Mesenchymal stem cell (in vitro differentiated cells and primary cell): ENCODE measurements at regions not wholly inside any gene's neighbourhood (a gene's known extent, or its start where the extent isn't known, plus 50 kb on each side); places are given as distances from the start of the nearest gene placed in this dataset.

ENCODE experiments used
- DNase-seq: peaks from one replicate; pipeline ENCODE4 v3.0.0-alpha.2; 2013
- H2AFZ ChIP-seq: one replicate; pipeline ENCODE4 v1.6.1; 2013; ENCODE audit warnings: low read depth, mild to moderate bottlenecking, control low read depth, inconsistent platforms, low read length, moderate library complexity
- H2AK5ac ChIP-seq: 2 replicates; pipeline ENCODE4 v1.6.1; 2013; ENCODE audit warnings: low read length, moderate library complexity, mild to moderate bottlenecking, inconsistent platforms; ENCODE audit not compliant: severe bottlenecking
- H2BK120ac ChIP-seq: one replicate; pipeline ENCODE4 v1.6.1; 2013; ENCODE audit warnings: low read depth, mild to moderate bottlenecking, inconsistent platforms, low read length, moderate library complexity
- H2BK12ac ChIP-seq, 2 experiments: one replicate each; pipeline ENCODE4 v1.6.1; 2013; ENCODE audit warnings: inconsistent platforms in 2 of 2, low read length in 2 of 2, mild to moderate bottlenecking in 2 of 2, moderate library complexity in 2 of 2, control low read depth in 1 of 2
- H2BK15ac ChIP-seq: one replicate; pipeline ENCODE4 v1.6.1; 2013; ENCODE audit warnings: mild to moderate bottlenecking, low read depth, inconsistent platforms; ENCODE audit not compliant: poor library complexity, severe bottlenecking
- H2BK5ac ChIP-seq: 2 replicates; pipeline ENCODE4 v1.6.1; 2013; ENCODE audit warnings: low read depth, mild to moderate bottlenecking, low read length, control low read depth, inconsistent platforms; ENCODE audit not compliant: poor library complexity, severe bottlenecking
- H3K14ac ChIP-seq, 2 experiments: one replicate each; pipeline ENCODE4 v1.6.1; 2013; ENCODE audit warnings: inconsistent platforms in 2 of 2, low read length in 2 of 2, control low read depth in 1 of 2, mild to moderate bottlenecking in 1 of 2, moderate library complexity in 1 of 2
- H3K18ac ChIP-seq, 2 experiments: one replicate each; pipeline ENCODE4 v1.6.1; 2013; ENCODE audit warnings: inconsistent platforms in 2 of 2, low read length in 2 of 2, control low read depth in 1 of 2, low read depth in 1 of 2, mild to moderate bottlenecking in 1 of 2
- H3K23ac ChIP-seq, 2 experiments: one replicate each; pipeline ENCODE4 v1.6.1; 2013; ENCODE audit warnings: inconsistent platforms in 2 of 2, low read length in 2 of 2, mild to moderate bottlenecking in 2 of 2, moderate library complexity in 2 of 2, control low read depth in 1 of 2
- H3K27ac ChIP-seq: 2 replicates; pipeline ENCODE4 v1.5.1; 2013; ENCODE audit warnings: mild to moderate bottlenecking, moderate library complexity, low read length, control low read depth, inconsistent platforms; ENCODE audit not compliant: poor library complexity, severe bottlenecking
- H3K27me3 ChIP-seq, 2 experiments: 2 replicates each; pipeline versions ENCODE4 v1.6.1 to v1.7.0; 2013; ENCODE audit warnings: low read length in 2 of 2, mild to moderate bottlenecking in 2 of 2, moderate library complexity in 2 of 2, control low read depth in 1 of 2, inconsistent platforms in 1 of 2; ENCODE audit not compliant: control insufficient read depth in 1 of 2, insufficient read depth in 1 of 2
- H3K36me3 ChIP-seq, 2 experiments: 2 replicates each; pipeline versions ENCODE4 v1.6.1 to v1.7.0; 2013; ENCODE audit warnings: low read length in 2 of 2, control low read depth in 1 of 2, inconsistent platforms in 1 of 2, low read depth in 1 of 2, mild to moderate bottlenecking in 1 of 2; ENCODE audit not compliant: insufficient read depth in 2 of 2, control insufficient read depth in 1 of 2
- H3K4ac ChIP-seq, 2 experiments: one replicate each; pipeline ENCODE4 v1.6.1; 2013; ENCODE audit warnings: inconsistent platforms in 2 of 2, low read length in 2 of 2, mild to moderate bottlenecking in 2 of 2, moderate library complexity in 2 of 2, control low read depth in 1 of 2, low read depth in 1 of 2
- H3K4me1 ChIP-seq: 2 replicates; pipeline ENCODE4 v1.6.1; 2013; ENCODE audit warnings: low read depth, low read length, control low read depth; ENCODE audit not compliant: control insufficient read depth, insufficient read depth
- H3K4me2 ChIP-seq: 2 replicates; pipeline ENCODE4 v1.6.1; 2013; ENCODE audit warnings: low read length, mild to moderate bottlenecking, inconsistent platforms; ENCODE audit not compliant: poor library complexity, severe bottlenecking
- H3K4me3 ChIP-seq, 2 experiments: 2 replicates each; pipeline versions ENCODE4 v1.5.1 to v1.7.0; 2013; ENCODE audit warnings: low read length in 2 of 2, mild to moderate bottlenecking in 2 of 2, control low read depth in 1 of 2, low read depth in 1 of 2; ENCODE audit not compliant: insufficient read depth in 1 of 2
- H3K79me1 ChIP-seq: replicated peaks from 2 replicates; pipeline ENCODE4 v1.6.1; 2013; ENCODE audit warnings: mild to moderate bottlenecking, control low read depth, low read length, inconsistent platforms; ENCODE audit not compliant: poor library complexity, severe bottlenecking
- H3K9ac ChIP-seq: 2 replicates; pipeline ENCODE4 v1.7.0; 2013; ENCODE audit warnings: mild to moderate bottlenecking, low read length, moderate library complexity
- H3K9me3 ChIP-seq: 2 replicates; pipeline ENCODE4 v1.7.0; 2013; ENCODE audit warnings: mild to moderate bottlenecking, low read length; ENCODE audit not compliant: control insufficient read depth
- H4K8ac ChIP-seq: one replicate; pipeline ENCODE4 v1.6.1; 2013; ENCODE audit warnings: inconsistent platforms, mild to moderate bottlenecking, low read length, moderate library complexity
- H4K91ac ChIP-seq: one replicate; pipeline ENCODE4 v1.6.1; 2013; ENCODE audit warnings: mild to moderate bottlenecking, low read length, inconsistent platforms
- WGBS: methylation state at CpG from one replicate; pipeline ENCODE4 v1.1.7; 2013; ENCODE audit warnings: mixed read lengths; 5-methylcytosine and 5-hydroxymethylcytosine counted together

- 95% methylated on average over 5 of the region's 7 CpGs for WGBS
Measured at GRCh38 chr4:125010796-125011503, 298.4 kb upstream of the ANKRD50 start.

DNA sequence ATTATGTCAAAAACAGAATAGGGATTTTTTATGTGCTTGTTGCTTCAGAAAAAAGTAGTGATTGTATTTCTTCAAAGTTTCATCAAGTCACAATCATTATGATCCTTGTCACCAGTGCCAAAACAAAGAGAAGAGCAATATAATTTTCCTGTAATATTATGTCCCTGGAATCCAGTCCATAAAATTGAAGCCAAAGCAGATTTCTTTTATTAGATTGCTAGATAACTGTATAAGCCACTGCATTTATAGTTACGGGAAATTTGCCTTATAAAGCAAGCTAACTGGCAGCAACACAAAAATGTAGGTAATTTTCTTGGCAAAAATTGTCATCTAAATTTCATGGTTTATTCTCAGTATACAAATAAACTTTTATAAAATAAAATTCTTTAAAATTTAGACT lies 296.1 kb upstream of the ANKRD50 start:
- H2AK5ac ChIP-seq, result no peak overlapping the region

More at GRCh38 chr4:125010796-125011503, 298.4 kb upstream of the ANKRD50 start:
- Histone ChIP-seq H2AK5ac (no peak overlapping the region), H2AFZ (no peak overlapping the region), H3K27me3 (no peaks in the 10 kb centered on the region), H4K8ac (no peak overlapping the region), H2BK12ac (no peak overlapping the region), H3K18ac (no peak overlapping the region), H3K4me3 (no peak overlapping the region), H4K91ac (no peak overlapping the region), H3K9me3 (peaks cover 4% of the 10 kb centered on the region), H3K79me1 (no peaks in the 10 kb centered on the region), H3K36me3 (no peaks in the 10 kb centered on the region), H3K27ac (no peak overlapping the region), H2BK5ac (no peak overlapping the region), H2BK120ac (no peak overlapping the region), H3K9ac (no peak overlapping the region), H3K14ac (no peak overlapping the region), H3K4ac (no peak overlapping the region), H3K23ac (no peak overlapping the region), H3K4me2 (no peak overlapping the region), H3K4me1 (no peaks in the 10 kb centered on the region), H2BK15ac (no peak overlapping the region)
- no peak for DNase-seq

GRCh38 chr4:125004676-125005075 lies 292.1 kb upstream of the ANKRD50 start:
- Histone ChIP-seq H2AK5ac (no peak overlapping the region), H3K14ac (no peak overlapping the region), H3K27me3 (no peaks in the 10 kb centered on the region), H3K9ac (no peak overlapping the region), H2BK15ac (no peak overlapping the region), H3K4ac (no peak overlapping the region), H2BK120ac (no peak overlapping the region), H3K4me2 (no peak overlapping the region), H4K8ac (no peak overlapping the region), H2BK12ac (no peak overlapping the region), H3K79me1 (no peaks in the 10 kb centered on the region), H3K18ac (no peak overlapping the region), H2AFZ (no peak overlapping the region), H3K23ac (no peak overlapping the region), H3K9me3 (peaks cover 4% of the 10 kb centered on the region), H2BK5ac (no peak overlapping the region), H3K4me1 (no peaks in the 10 kb centered on the region), H3K4me3 (no peak overlapping the region), H3K27ac (no peak overlapping the region), H4K91ac (no peak overlapping the region), H3K36me3 (no peaks in the 10 kb centered on the region)
- no peak for DNase-seq
- WGBS, result 97% methylated on average over 2 of the region's 3 CpGs

More for the DNA sequence above, 296.1 kb upstream of the ANKRD50 start:
- no peak overlapping the region for H3K4me3 ChIP-seq
- no peak overlapping the region for H3K9ac ChIP-seq
- no peak overlapping the region for H2AFZ ChIP-seq
- H3K27ac ChIP-seq, result no peak overlapping the region
- H2BK12ac ChIP-seq, result no peak overlapping the region
- H3K14ac ChIP-seq, result no peak overlapping the region
- H3K23ac ChIP-seq, result no peak overlapping the region
- no peak overlapping the region for H3K18ac ChIP-seq
- H4K91ac ChIP-seq, result no peak overlapping the region
- no peaks in the 10 kb centered on the region for H3K4me1 ChIP-seq
- no peaks in the 10 kb centered on the region for H3K36me3 ChIP-seq
- peaks cover 4% of the 10 kb centered on the region for H3K9me3 ChIP-seq
- H3K79me1 ChIP-seq, result no peaks in the 10 kb centered on the region
- no peaks in the 10 kb centered on the region for H3K27me3 ChIP-seq
- no peak overlapping the region for H3K4me2 ChIP-seq
- H4K8ac ChIP-seq, result no peak overlapping the region
- no peak overlapping the region for H2BK120ac ChIP-seq
- DNase-seq, result no peak
- H2BK15ac ChIP-seq, result no peak overlapping the region
- no CpG with 5 or more reads among the region's 1 CpG for WGBS
- no peak overlapping the region for H3K4ac ChIP-seq
- H2BK5ac ChIP-seq, result no peak overlapping the region

DNA sequence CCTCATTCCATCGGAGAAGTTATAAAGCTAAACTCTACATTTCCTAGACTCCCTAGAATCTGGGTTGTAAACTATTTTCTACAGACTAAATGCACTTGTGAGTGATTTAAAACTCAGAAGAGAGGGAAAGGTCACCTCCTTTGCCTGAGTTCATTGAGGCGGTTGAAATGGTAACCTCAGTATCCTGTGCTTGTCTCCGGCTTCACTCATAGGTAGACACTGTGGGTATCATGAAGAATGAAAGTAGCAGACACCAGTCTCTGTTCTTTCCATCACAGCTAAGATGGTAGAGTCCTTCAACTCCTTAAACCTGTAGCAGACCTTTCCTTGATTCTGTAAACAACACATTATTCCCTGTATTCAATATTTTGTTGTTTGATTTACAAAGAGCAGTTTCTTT lies 291.3 kb upstream of the ANKRD50 start:
- Histone ChIP-seq H3K9me3 (peaks cover 4% of the 10 kb centered on the region), H3K79me1 (no peaks in the 10 kb centered on the region), H2BK15ac (no peak overlapping the region), H3K4me2 (no peak overlapping the region), H3K9ac (no peak overlapping the region), H2AFZ (no peak overlapping the region), H3K4ac (no peak overlapping the region), H3K14ac (no peak overlapping the region), H4K8ac (no peak overlapping the region), H3K4me3 (no peak overlapping the region), H2BK12ac (no peak overlapping the region), H3K4me1 (no peaks in the 10 kb centered on the region), H2BK120ac (no peak overlapping the region), H4K91ac (no peak overlapping the region), H3K36me3 (no peaks in the 10 kb centered on the region), H3K27ac (no peak overlapping the region), H3K18ac (no peak overlapping the region), H3K27me3 (no peaks in the 10 kb centered on the region), H2BK5ac (no peak overlapping the region), H3K23ac (no peak overlapping the region), H2AK5ac (no peak overlapping the region)
- WGBS, result 69% methylated on average over 2 of the region's 3 CpGs
- no peak for DNase-seq
